ENCODE measurements at regions not wholly inside any gene's neighbourhood (a gene's known extent, or its start where the extent isn't known, plus 50 kb on each side); places are given as distances from the start of the nearest gene placed in this dataset.
A peak's percentile ranks its signal among the peaks of the same experiment; 100 is the strongest.

GRCh38 chr18:66193394-66193793, 410.5 kb downstream of the CDH19 start:
- H3K4me1 ChIP-seq (ENCODE audit: control insufficient read depth in 2 of 2, insufficient read depth in 2 of 2, low read length in 2 of 2): no peaks in the 10 kb centered on the region
- H3K9me3 ChIP-seq (ENCODE audit: control insufficient read depth in 2 of 2, insufficient read depth in 1 of 2, low read length in 1 of 2): no peaks in the 10 kb centered on the region
- no peaks in the 10 kb centered on the region for H3K27me3 ChIP-seq (ENCODE audit: control insufficient read depth in 2 of 2, insufficient read depth in 1 of 2, low read length in 1 of 2)
- H3K4me3 ChIP-seq (ENCODE audit: low read length in 2 of 2): no peak overlapping the region
- H3K27ac ChIP-seq (ENCODE audit: low read depth in 1 of 2, low read length in 1 of 2): no peak overlapping the region
- H3K36me3 ChIP-seq (ENCODE audit: control insufficient read depth in 2 of 2, insufficient read depth in 2 of 2, low read length in 1 of 2): no peaks in the 10 kb centered on the region
- WGBS: 60% methylated on average over 3 of the region's 3 CpGs
- no peak for DNase-seq (ENCODE audit: low read depth in 6 of 9, low spot score in 9 of 9)

GRCh38 chr18:66168685-66169235, 417.9 kb downstream of the CDH7 start:
- Histone ChIP-seq H3K27me3 (ENCODE audit: control insufficient read depth in 2 of 2, insufficient read depth in 1 of 2, low read length in 1 of 2) (no peaks in the 10 kb centered on the region), H3K27ac (ENCODE audit: low read depth in 1 of 2, low read length in 1 of 2) (peak overlapping the region in 1 of 2 donors; percentile 37), H3K4me1 (ENCODE audit: control insufficient read depth in 2 of 2, insufficient read depth in 2 of 2, low read length in 2 of 2) (no peaks in the 10 kb centered on the region), H3K4me3 (ENCODE audit: low read length in 2 of 2) (no peak overlapping the region), H3K36me3 (ENCODE audit: control insufficient read depth in 2 of 2, insufficient read depth in 2 of 2, low read length in 1 of 2) (no peaks in the 10 kb centered on the region), H3K9me3 (ENCODE audit: control insufficient read depth in 2 of 2, insufficient read depth in 1 of 2, low read length in 1 of 2) (no peaks in the 10 kb centered on the region)
- WGBS: 86% methylated on average over 5 of the region's 5 CpGs
- DNase-seq (ENCODE audit: low read depth in 6 of 9, low spot score in 9 of 9): peak in 1 of 9 donors; percentile 13

GRCh38 chr18:66167829-66168684, 417.2 kb downstream of the CDH7 start:
- Histone ChIP-seq H3K9me3 (ENCODE audit: control insufficient read depth in 2 of 2, insufficient read depth in 1 of 2, low read length in 1 of 2) (no peaks in the 10 kb centered on the region), H3K27me3 (ENCODE audit: control insufficient read depth in 2 of 2, insufficient read depth in 1 of 2, low read length in 1 of 2) (no peaks in the 10 kb centered on the region), H3K4me1 (ENCODE audit: control insufficient read depth in 2 of 2, insufficient read depth in 2 of 2, low read length in 2 of 2) (no peaks in the 10 kb centered on the region), H3K27ac (ENCODE audit: low read depth in 1 of 2, low read length in 1 of 2) (peak overlapping the region; percentile 25 to 37), H3K4me3 (ENCODE audit: low read length in 2 of 2) (no peak overlapping the region), H3K36me3 (ENCODE audit: control insufficient read depth in 2 of 2, insufficient read depth in 2 of 2, low read length in 1 of 2) (no peaks in the 10 kb centered on the region)
- WGBS: 81% methylated on average over 7 of the region's 7 CpGs
- DNase-seq (ENCODE audit: low read depth in 6 of 9, low spot score in 9 of 9): no peak

GRCh38 chr18:66160007-66160406, 409.2 kb downstream of the CDH7 start:
- no peak overlapping the region for H3K4me3 ChIP-seq (ENCODE audit: low read length in 2 of 2)
- H3K9me3 ChIP-seq (ENCODE audit: control insufficient read depth in 2 of 2, insufficient read depth in 1 of 2, low read length in 1 of 2): no peaks in the 10 kb centered on the region
- no peaks in the 10 kb centered on the region for H3K36me3 ChIP-seq (ENCODE audit: control insufficient read depth in 2 of 2, insufficient read depth in 2 of 2, low read length in 1 of 2)
- no peak overlapping the region for H3K27ac ChIP-seq (ENCODE audit: low read depth in 1 of 2, low read length in 1 of 2)
- 93% methylated on average over 3 of the region's 3 CpGs for WGBS
- H3K27me3 ChIP-seq (ENCODE audit: control insufficient read depth in 2 of 2, insufficient read depth in 1 of 2, low read length in 1 of 2): no peaks in the 10 kb centered on the region
- DNase-seq (ENCODE audit: low read depth in 6 of 9, low spot score in 9 of 9): peak in 1 of 9 donors; percentile 10
- no peaks in the 10 kb centered on the region for H3K4me1 ChIP-seq (ENCODE audit: control insufficient read depth in 2 of 2, insufficient read depth in 2 of 2, low read length in 2 of 2)

GRCh38 chr18:66159451-66159850, 408.6 kb downstream of the CDH7 start:
- Histone ChIP-seq H3K9me3 (ENCODE audit: control insufficient read depth in 2 of 2, insufficient read depth in 1 of 2, low read length in 1 of 2) (no peaks in the 10 kb centered on the region), H3K27ac (ENCODE audit: low read depth in 1 of 2, low read length in 1 of 2) (no peak overlapping the region), H3K4me1 (ENCODE audit: control insufficient read depth in 2 of 2, insufficient read depth in 2 of 2, low read length in 2 of 2) (no peaks in the 10 kb centered on the region), H3K27me3 (ENCODE audit: control insufficient read depth in 2 of 2, insufficient read depth in 1 of 2, low read length in 1 of 2) (no peaks in the 10 kb centered on the region), H3K4me3 (ENCODE audit: low read length in 2 of 2) (no peak overlapping the region), H3K36me3 (ENCODE audit: control insufficient read depth in 2 of 2, insufficient read depth in 2 of 2, low read length in 1 of 2) (no peaks in the 10 kb centered on the region)
- WGBS: 94% methylated on average over 1 of the region's 1 CpG
- no peak for DNase-seq (ENCODE audit: low read depth in 6 of 9, low spot score in 9 of 9)

- no peak for DNase-seq (ENCODE audit: low read depth in 6 of 9, low spot score in 9 of 9)
Measured at GRCh38 chr18:66156946-66157687, 406.3 kb downstream of the CDH7 start.

GRCh38 chr18:66150650-66151049, 399.8 kb downstream of the CDH7 start:
- no peak overlapping the region for H3K27ac ChIP-seq (ENCODE audit: low read depth in 1 of 2, low read length in 1 of 2)
- no peaks in the 10 kb centered on the region for H3K36me3 ChIP-seq (ENCODE audit: control insufficient read depth in 2 of 2, insufficient read depth in 2 of 2, low read length in 1 of 2)
- WGBS: 69% methylated on average over 1 of the region's 1 CpG
- no peak for DNase-seq (ENCODE audit: low read depth in 6 of 9, low spot score in 9 of 9)
- H3K27me3 ChIP-seq (ENCODE audit: control insufficient read depth in 2 of 2, insufficient read depth in 1 of 2, low read length in 1 of 2): no peaks in the 10 kb centered on the region
- no peak overlapping the region for H3K4me3 ChIP-seq (ENCODE audit: low read length in 2 of 2)
- no peaks in the 10 kb centered on the region for H3K9me3 ChIP-seq (ENCODE audit: control insufficient read depth in 2 of 2, insufficient read depth in 1 of 2, low read length in 1 of 2)
- H3K4me1 ChIP-seq (ENCODE audit: control insufficient read depth in 2 of 2, insufficient read depth in 2 of 2, low read length in 2 of 2): no peaks in the 10 kb centered on the region

More at GRCh38 chr18:66156946-66157687, 406.3 kb downstream of the CDH7 start:
- Histone ChIP-seq H3K27ac (ENCODE audit: low read depth in 1 of 2, low read length in 1 of 2) (no peak overlapping the region), H3K4me3 (ENCODE audit: low read length in 2 of 2) (no peak overlapping the region), H3K27me3 (ENCODE audit: control insufficient read depth in 2 of 2, insufficient read depth in 1 of 2, low read length in 1 of 2) (no peaks in the 10 kb centered on the region), H3K9me3 (ENCODE audit: control insufficient read depth in 2 of 2, insufficient read depth in 1 of 2, low read length in 1 of 2) (no peaks in the 10 kb centered on the region), H3K4me1 (ENCODE audit: control insufficient read depth in 2 of 2, insufficient read depth in 2 of 2, low read length in 2 of 2) (no peaks in the 10 kb centered on the region), H3K36me3 (ENCODE audit: control insufficient read depth in 2 of 2, insufficient read depth in 2 of 2, low read length in 1 of 2) (no peaks in the 10 kb centered on the region)

GRCh38 chr18:66143029-66143428, 392.2 kb downstream of the CDH7 start:
- no peaks in the 10 kb centered on the region for H3K36me3 ChIP-seq (ENCODE audit: control insufficient read depth in 2 of 2, insufficient read depth in 2 of 2, low read length in 1 of 2)
- H3K4me3 ChIP-seq (ENCODE audit: low read length in 2 of 2): no peak overlapping the region
- no peak for DNase-seq (ENCODE audit: low read depth in 6 of 9, low spot score in 9 of 9)
- no peak overlapping the region for H3K27ac ChIP-seq (ENCODE audit: low read depth in 1 of 2, low read length in 1 of 2)
- H3K27me3 ChIP-seq (ENCODE audit: control insufficient read depth in 2 of 2, insufficient read depth in 1 of 2, low read length in 1 of 2): no peaks in the 10 kb centered on the region
- H3K4me1 ChIP-seq (ENCODE audit: control insufficient read depth in 2 of 2, insufficient read depth in 2 of 2, low read length in 2 of 2): no peaks in the 10 kb centered on the region
- 85% methylated on average over 2 of the region's 2 CpGs for WGBS
- no peaks in the 10 kb centered on the region for H3K9me3 ChIP-seq (ENCODE audit: control insufficient read depth in 2 of 2, insufficient read depth in 1 of 2, low read length in 1 of 2)

GRCh38 chr18:66141716-66142115, 390.9 kb downstream of the CDH7 start:
- Histone ChIP-seq H3K27me3 (ENCODE audit: control insufficient read depth in 2 of 2, insufficient read depth in 1 of 2, low read length in 1 of 2) (no peaks in the 10 kb centered on the region), H3K4me1 (ENCODE audit: control insufficient read depth in 2 of 2, insufficient read depth in 2 of 2, low read length in 2 of 2) (no peaks in the 10 kb centered on the region), H3K27ac (ENCODE audit: low read depth in 1 of 2, low read length in 1 of 2) (no peak overlapping the region), H3K9me3 (ENCODE audit: control insufficient read depth in 2 of 2, insufficient read depth in 1 of 2, low read length in 1 of 2) (no peaks in the 10 kb centered on the region), H3K36me3 (ENCODE audit: control insufficient read depth in 2 of 2, insufficient read depth in 2 of 2, low read length in 1 of 2) (no peaks in the 10 kb centered on the region), H3K4me3 (ENCODE audit: low read length in 2 of 2) (no peak overlapping the region)
- 91% methylated on average over 4 of the region's 4 CpGs for WGBS
- no peak for DNase-seq (ENCODE audit: low read depth in 6 of 9, low spot score in 9 of 9)
